Esophagus (tissue), 2 donors: ENCODE measurements at regions not wholly inside any gene's neighbourhood (a gene's known extent, or its start where the extent isn't known, plus 50 kb on each side); places are given as distances from the start of the nearest gene placed in this dataset.
"Not testable (repeated sequence)": the region's sequence is repeated elsewhere in the genome, so short reads cannot be mapped to it uniquely, and the experiment has no call there.

Experiments
- H3K27ac ChIP-seq, 2 donors: one replicate each; pipeline ENCODE4 v1.5.1; 2013; ENCODE audit warnings: low read depth in 2 of 2, mild to moderate bottlenecking in 2 of 2, inconsistent platforms in 1 of 2, low read length in 1 of 2, moderate library complexity in 1 of 2
- H3K27me3 ChIP-seq, 2 donors: one replicate each; pipeline ENCODE4 v1.6.1; 2013; ENCODE audit warnings: low read length in 2 of 2, control low read depth in 1 of 2, mild to moderate bottlenecking in 1 of 2; ENCODE audit not compliant: insufficient read depth in 2 of 2, control insufficient read depth in 1 of 2
- H3K36me3 ChIP-seq, 2 donors: one replicate each; pipeline ENCODE4 v1.6.1; 2013; ENCODE audit warnings: low read length in 1 of 2; ENCODE audit not compliant: control insufficient read depth in 2 of 2, insufficient read depth in 2 of 2
- H3K4me1 ChIP-seq, 2 donors: one replicate each; pipeline ENCODE4 v1.6.1; 2013; ENCODE audit warnings: low read length in 1 of 2; ENCODE audit not compliant: control insufficient read depth in 2 of 2, insufficient read depth in 2 of 2
- H3K4me3 ChIP-seq, 2 donors: one replicate each; pipeline ENCODE4 v1.5.1; 2013; ENCODE audit warnings: low read length in 2 of 2, mild to moderate bottlenecking in 2 of 2, low read depth in 1 of 2, moderate library complexity in 1 of 2
- H3K9me3 ChIP-seq, 2 donors: one replicate each; pipeline ENCODE4 v1.6.1; 2013; ENCODE audit warnings: mild to moderate bottlenecking in 2 of 2, low read depth in 1 of 2, low read length in 1 of 2, moderate library complexity in 1 of 2; ENCODE audit not compliant: control insufficient read depth in 2 of 2, insufficient read depth in 1 of 2
- WGBS, 2 donors: extraction: QIAGEN DNeasy Blood & Tissue Kit; methylation state at CpG; one replicate each; pipeline ENCODE4 v1.1.7; 2013; 5-methylcytosine and 5-hydroxymethylcytosine counted together
- donor health status: healthy with polysubstance abuse.
- donor health status: Bipolar disorder and iron deficiency.

- Histone ChIP-seq H3K4me3 (no peak overlapping the region), H3K9me3 (no peaks in the 10 kb centered on the region), H3K27ac (no peak overlapping the region), H3K36me3 (no peaks in the 10 kb centered on the region), H3K27me3 (no peaks in the 10 kb centered on the region), H3K4me1 (no peaks in the 10 kb centered on the region)
These were observed 1016.7 kb upstream of the LCORL start for GRCh38 chr4:19038231-19038630.

GRCh38 chr4:19033816-19034733 is 1012.5 kb upstream of the LCORL start:
- Histone ChIP-seq H3K4me3 (no peak overlapping the region), H3K27ac (no peak overlapping the region), H3K36me3 (no peaks in the 10 kb centered on the region), H3K9me3 (no peaks in the 10 kb centered on the region), H3K27me3 (no peaks in the 10 kb centered on the region), H3K4me1 (no peaks in the 10 kb centered on the region)
- WGBS, 2 donors, result 56 to 58% methylated on average over 2 of the region's 2 CpGs

- Histone ChIP-seq H3K9me3 (no peaks in the 10 kb centered on the region), H3K4me3 (no peak overlapping the region), H3K36me3 (no peaks in the 10 kb centered on the region), H3K4me1 (no peaks in the 10 kb centered on the region), H3K27ac (no peak overlapping the region), H3K27me3 (no peaks in the 10 kb centered on the region)
These were observed 1009.0 kb upstream of the LCORL start for GRCh38 chr4:19030536-19030935.

DNA sequence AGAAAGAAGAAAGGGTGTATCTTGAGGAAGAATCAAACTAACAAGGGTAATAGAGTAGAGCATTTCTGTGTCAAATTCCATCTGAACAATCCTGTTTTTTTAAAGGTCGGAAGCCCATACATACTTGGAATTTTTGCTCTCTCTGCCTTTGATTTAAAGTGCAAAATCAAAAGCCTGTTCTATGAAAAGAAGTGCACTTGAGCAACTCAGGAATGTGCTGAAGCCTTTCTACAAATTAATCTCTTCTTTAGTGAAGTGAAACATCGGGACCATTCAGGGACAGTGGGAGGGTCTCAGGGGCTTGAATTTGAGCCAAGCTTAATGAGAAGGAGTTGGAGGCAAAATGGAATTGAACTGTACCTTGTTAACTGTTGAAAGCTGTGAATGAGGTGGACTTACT is 1008.5 kb upstream of the LCORL start:
- no peaks in the 10 kb centered on the region for H3K36me3 ChIP-seq
- no peaks in the 10 kb centered on the region for H3K27me3 ChIP-seq
- H3K4me1 ChIP-seq, result no peaks in the 10 kb centered on the region
- no peak overlapping the region for H3K27ac ChIP-seq
- 23 to 29% methylated on average over 2 of the region's 2 CpGs for WGBS, 2 donors
- no peaks in the 10 kb centered on the region for H3K9me3 ChIP-seq
- no peak overlapping the region for H3K4me3 ChIP-seq

GRCh38 chr4:19026281-19026680 is 1004.7 kb upstream of the LCORL start:
- H3K27me3 ChIP-seq, result no peaks in the 10 kb centered on the region
- WGBS, 2 donors, result 24 to 38% methylated on average over 1 of the region's 1 CpG
- no peaks in the 10 kb centered on the region for H3K36me3 ChIP-seq

DNA sequence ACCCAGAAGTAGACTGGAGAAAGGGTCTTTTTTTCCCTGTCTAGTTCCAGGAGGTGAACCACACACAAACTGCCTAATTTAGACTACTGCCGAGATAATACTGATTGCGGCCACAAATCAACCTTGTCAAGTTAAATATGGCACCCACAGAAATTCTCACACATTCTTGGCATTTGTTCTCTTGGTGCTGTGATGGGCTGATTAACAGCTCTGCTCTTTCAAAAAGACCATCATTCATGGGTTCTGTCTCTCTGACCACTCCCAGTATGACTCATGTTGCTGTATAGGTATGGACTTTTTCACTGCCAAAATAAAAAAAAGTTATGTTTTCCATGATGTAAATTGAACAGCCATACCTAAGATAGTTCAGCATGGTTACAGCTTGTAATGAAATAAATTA is 1003.5 kb upstream of the LCORL start:
- 76 to 84% methylated on average over 2 of the region's 2 CpGs for WGBS, 2 donors
- Histone ChIP-seq H3K9me3 (no peaks in the 10 kb centered on the region), H3K27ac (no peak overlapping the region), H3K4me3 (no peak overlapping the region), H3K27me3 (no peaks in the 10 kb centered on the region), H3K4me1 (no peaks in the 10 kb centered on the region), H3K36me3 (no peaks in the 10 kb centered on the region)

More at GRCh38 chr4:19026281-19026680, 1004.7 kb upstream of the LCORL start:
- H3K4me1 ChIP-seq, result no peaks in the 10 kb centered on the region
- no peaks in the 10 kb centered on the region for H3K9me3 ChIP-seq
- no peak overlapping the region for H3K4me3 ChIP-seq
- H3K27ac ChIP-seq, result no peak overlapping the region

DNA sequence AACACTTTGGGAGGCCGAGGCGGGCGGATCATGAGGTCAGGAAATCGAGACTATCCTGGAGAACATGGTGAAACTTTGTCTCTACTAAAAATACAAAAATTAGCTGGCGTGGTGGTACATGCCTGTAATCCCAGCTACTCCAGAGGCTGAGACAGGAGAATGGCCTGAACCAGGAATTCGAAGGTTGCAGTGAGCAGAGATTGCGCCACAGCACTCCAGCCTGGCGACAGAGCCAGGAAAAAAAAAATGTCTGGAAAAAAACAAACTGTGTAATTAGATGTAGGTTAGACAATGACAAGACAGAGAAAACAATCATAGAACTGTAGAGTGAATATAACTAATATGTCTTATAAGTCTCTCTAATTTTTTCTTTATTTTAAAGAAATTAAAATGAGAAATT is 1002.5 kb upstream of the LCORL start:
- Histone ChIP-seq H3K36me3 (no peaks in the 10 kb centered on the region), H3K4me3 (no peak overlapping the region), H3K27me3 (no peaks in the 10 kb centered on the region), H3K9me3 (no peaks in the 10 kb centered on the region), H3K4me1 (no peaks in the 10 kb centered on the region), H3K27ac (no peak overlapping the region)
- WGBS, 2 donors, result 81 to 85% methylated on average over 8 of the region's 8 CpGs

DNA sequence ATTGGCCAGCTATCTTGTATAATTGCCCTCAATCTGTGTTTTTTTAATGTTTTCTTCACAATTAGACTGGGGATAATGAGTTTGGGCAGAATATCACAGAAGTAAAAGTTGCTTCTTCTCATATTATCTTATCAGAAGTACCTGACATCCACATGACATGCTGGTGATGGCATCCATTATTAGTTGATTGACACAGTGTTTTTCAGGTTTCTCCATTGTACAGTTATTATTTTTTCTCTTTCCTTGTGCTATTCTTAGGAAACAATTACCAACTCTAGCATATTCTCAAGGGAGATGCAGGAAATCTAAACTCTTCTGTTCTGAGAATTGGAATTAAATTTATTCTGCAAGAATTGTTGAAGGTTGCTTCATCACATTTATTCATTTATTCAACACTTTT is 1000.1 kb upstream of the LCORL start:
- Histone ChIP-seq H3K27ac (no peak overlapping the region), H3K4me1 (no peaks in the 10 kb centered on the region), H3K36me3 (no peaks in the 10 kb centered on the region), H3K9me3 (no peaks in the 10 kb centered on the region), H3K4me3 (no peak overlapping the region), H3K27me3 (no peaks in the 10 kb centered on the region)

- not testable (repeated sequence) for H3K4me1 ChIP-seq, H3K9me3 ChIP-seq, H3K27ac ChIP-seq, H3K27me3 ChIP-seq, H3K36me3 ChIP-seq, H3K4me3 ChIP-seq
- 92 to 93% methylated on average over 11 of the region's 11 CpGs for WGBS, 2 donors
These were observed 995.0 kb upstream of the LCORL start for GRCh38 chr4:19016550-19016949.

DNA sequence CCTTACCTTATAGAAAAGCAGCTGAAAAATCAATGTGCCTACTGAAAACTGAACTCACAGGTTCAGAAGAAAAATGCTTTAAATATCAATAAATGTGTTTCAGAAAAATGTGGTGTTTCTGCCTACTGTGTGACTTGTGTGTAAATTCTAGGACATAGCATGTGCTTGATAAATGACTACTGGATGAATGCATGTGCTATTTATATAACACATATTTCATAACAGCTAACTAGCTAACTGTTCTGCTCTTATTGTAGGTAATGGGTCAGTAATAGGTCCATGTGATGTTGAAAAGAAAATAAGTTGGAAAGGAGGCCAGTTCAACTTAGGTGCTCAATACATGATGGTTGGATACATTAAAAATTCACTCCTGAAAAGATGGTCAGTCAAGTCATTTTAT is 993.0 kb upstream of the LCORL start:
- H3K4me1 ChIP-seq, result no peaks in the 10 kb centered on the region

More for the DNA sequence above, 993.0 kb upstream of the LCORL start:
- Histone ChIP-seq H3K4me3 (no peak overlapping the region), H3K27me3 (no peaks in the 10 kb centered on the region), H3K9me3 (no peaks in the 10 kb centered on the region), H3K27ac (no peak overlapping the region), H3K36me3 (no peaks in the 10 kb centered on the region)
